PC-9 (cell line): ENCODE measurements at regions not wholly inside any gene's neighbourhood (a gene's known extent, or its start where the extent isn't known, plus 50 kb on each side); places are given as distances from the start of the nearest gene placed in this dataset.

Experiments used
- EZH2 ChIP-seq: fragments of 200-600 bp; sonication (generic); IDR thresholded peaks from 2 replicates; pipeline ENCODE4 v1.8.0; 2017; ENCODE audit warnings: antibody characterized with exemption, low read depth
- TF ChIP-seq, protein P1 (sequence below): fragments of 200-600 bp; sonication (generic); conservative IDR thresholded peaks from 2 replicates; pipeline ENCODE4 v1.6.1; 2017; ENCODE audit warnings: mixed run types, antibody characterized with exemption, mild to moderate bottlenecking, moderate library complexity

DNA sequence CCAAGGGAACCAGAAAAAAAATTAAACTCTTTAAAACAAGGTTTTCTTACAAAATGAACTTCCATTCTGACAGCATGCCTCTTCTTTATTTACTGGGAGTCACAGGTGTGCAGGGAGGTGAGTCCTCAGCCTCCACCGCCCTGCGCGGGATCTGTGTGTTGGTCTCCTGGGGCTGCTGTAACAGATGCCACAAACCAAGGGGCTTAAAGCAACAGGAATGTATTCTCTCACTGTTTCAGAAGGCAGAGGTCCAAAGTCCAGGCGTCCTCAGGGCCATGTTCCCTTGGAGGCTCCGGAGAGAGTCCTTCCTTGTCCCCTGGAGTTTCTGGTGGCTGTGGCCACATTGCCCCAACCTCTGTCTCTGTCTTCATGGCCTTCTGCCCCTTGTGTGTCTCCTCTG is 123.6 kb upstream of the C1orf174 start:
- TF ChIP-seq, protein P1, sequence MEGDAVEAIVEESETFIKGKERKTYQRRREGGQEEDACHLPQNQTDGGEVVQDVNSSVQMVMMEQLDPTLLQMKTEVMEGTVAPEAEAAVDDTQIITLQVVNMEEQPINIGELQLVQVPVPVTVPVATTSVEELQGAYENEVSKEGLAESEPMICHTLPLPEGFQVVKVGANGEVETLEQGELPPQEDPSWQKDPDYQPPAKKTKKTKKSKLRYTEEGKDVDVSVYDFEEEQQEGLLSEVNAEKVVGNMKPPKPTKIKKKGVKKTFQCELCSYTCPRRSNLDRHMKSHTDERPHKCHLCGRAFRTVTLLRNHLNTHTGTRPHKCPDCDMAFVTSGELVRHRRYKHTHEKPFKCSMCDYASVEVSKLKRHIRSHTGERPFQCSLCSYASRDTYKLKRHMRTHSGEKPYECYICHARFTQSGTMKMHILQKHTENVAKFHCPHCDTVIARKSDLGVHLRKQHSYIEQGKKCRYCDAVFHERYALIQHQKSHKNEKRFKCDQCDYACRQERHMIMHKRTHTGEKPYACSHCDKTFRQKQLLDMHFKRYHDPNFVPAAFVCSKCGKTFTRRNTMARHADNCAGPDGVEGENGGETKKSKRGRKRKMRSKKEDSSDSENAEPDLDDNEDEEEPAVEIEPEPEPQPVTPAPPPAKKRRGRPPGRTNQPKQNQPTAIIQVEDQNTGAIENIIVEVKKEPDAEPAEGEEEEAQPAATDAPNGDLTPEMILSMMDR = no peak
- TF ChIP-seq EZH2 = no peak
